H9 (cell line): ENCODE measurements at regions not wholly inside any gene's neighbourhood (a gene's known extent, or its start where the extent isn't known, plus 50 kb on each side); places are given as distances from the start of the nearest gene placed in this dataset.
A peak's percentile ranks its signal among the peaks of the same experiment; 100 is the strongest.

ENCODE experiments used
- DNase-seq: peaks from one replicate; pipeline ENCODE4 v3.0.0-alpha.2; 2017
- H2AFZ ChIP-seq: one replicate; pipeline ENCODE4 v1.6.1; 2013; ENCODE audit warnings: mild to moderate bottlenecking, low read length, control low read depth, moderate library complexity
- H2AK5ac ChIP-seq: 2 replicates; pipeline ENCODE4 v1.6.1; 2013; ENCODE audit warnings: low read length, control low read depth, mixed read lengths; ENCODE audit not compliant: insufficient read length
- H2BK120ac ChIP-seq: one replicate; pipeline ENCODE4 v1.6.1; 2013; ENCODE audit warnings: low read depth, mild to moderate bottlenecking, low read length, control low read depth, inconsistent platforms; ENCODE audit not compliant: poor library complexity, severe bottlenecking
- H2BK12ac ChIP-seq: 2 replicates; pipeline ENCODE4 v1.6.1; 2013; ENCODE audit warnings: low read length, control low read depth, mixed read lengths, low read depth; ENCODE audit not compliant: insufficient read length
- H2BK15ac ChIP-seq: 2 replicates; pipeline ENCODE4 v1.6.1; 2013; ENCODE audit warnings: low read depth, low read length, control low read depth
- H2BK20ac ChIP-seq: one replicate; pipeline ENCODE4 v1.6.1; 2013; ENCODE audit warnings: low read depth, mild to moderate bottlenecking, low read length, control low read depth, inconsistent platforms; ENCODE audit not compliant: poor library complexity, severe bottlenecking
- H2BK5ac ChIP-seq: 2 replicates; pipeline ENCODE4 v1.6.1; 2013; ENCODE audit warnings: low read length, control low read depth, mixed read lengths; ENCODE audit not compliant: insufficient read length
- H3K14ac ChIP-seq: 2 replicates; pipeline ENCODE4 v1.6.1; 2013; ENCODE audit warnings: low read length, control low read depth; ENCODE audit not compliant: insufficient read depth
- H3K18ac ChIP-seq: 2 replicates; pipeline ENCODE4 v1.6.1; 2013; ENCODE audit warnings: low read depth, mild to moderate bottlenecking, mixed read lengths, low read length, control low read depth; ENCODE audit not compliant: insufficient read length
- H3K23ac ChIP-seq: 2 replicates; pipeline ENCODE4 v1.6.1; 2013; ENCODE audit warnings: low read length, control low read depth, mixed read lengths, low read depth; ENCODE audit not compliant: insufficient read length
- H3K23me2 ChIP-seq: 2 replicates; pipeline ENCODE4 v1.6.1; 2013; ENCODE audit warnings: low read depth, mild to moderate bottlenecking, mixed read lengths, low read length, control low read depth; ENCODE audit not compliant: insufficient read length, poor library complexity, severe bottlenecking
- H3K27ac ChIP-seq: 2 replicates; pipeline ENCODE4 v1.5.1; 2013; ENCODE audit warnings: low read length, control low read depth, mixed read lengths, low read depth; ENCODE audit not compliant: insufficient read length
- H3K27me3 ChIP-seq: 2 replicates; pipeline ENCODE4 v1.6.1; 2013; ENCODE audit warnings: low read length, control low read depth, inconsistent platforms; ENCODE audit not compliant: insufficient read depth
- H3K4ac ChIP-seq: 2 replicates; pipeline ENCODE4 v1.6.1; 2013; ENCODE audit warnings: low read depth, mild to moderate bottlenecking, control low read depth, inconsistent platforms, low read length, moderate library complexity
- H3K4me1 ChIP-seq: 2 replicates; pipeline ENCODE4 v1.6.1; 2013; ENCODE audit warnings: low read length, control low read depth, inconsistent platforms; ENCODE audit not compliant: insufficient read depth
- H3K4me2 ChIP-seq: 2 replicates; pipeline ENCODE4 v1.6.1; 2013; ENCODE audit warnings: low read length, control low read depth, mixed read lengths; ENCODE audit not compliant: insufficient read length, insufficient read depth
- H3K56ac ChIP-seq: 2 replicates; pipeline ENCODE4 v1.6.1; 2013; ENCODE audit warnings: low read depth, mild to moderate bottlenecking, mixed read lengths, low read length, control low read depth; ENCODE audit not compliant: insufficient read length
- H3K79me1 ChIP-seq: 2 replicates; pipeline ENCODE4 v1.6.1; 2013; ENCODE audit warnings: low read depth, mild to moderate bottlenecking, moderate library complexity, low read length, control low read depth, inconsistent platforms; ENCODE audit not compliant: insufficient read depth, poor library complexity, severe bottlenecking
- H3K79me2 ChIP-seq: 2 replicates; pipeline ENCODE4 v1.6.1; 2013; ENCODE audit warnings: low read length, control low read depth, inconsistent platforms; ENCODE audit not compliant: insufficient read depth
- H3K9ac ChIP-seq: 2 replicates; pipeline ENCODE4 v1.6.1; 2013; ENCODE audit warnings: low read length, control low read depth, mixed read lengths; ENCODE audit not compliant: insufficient read length; ENCODE audit errors: extremely low read depth
- H3K9me3 ChIP-seq: one replicate; pipeline ENCODE4 v1.6.1; 2013; ENCODE audit warnings: low read depth, low read length, inconsistent platforms; ENCODE audit not compliant: control insufficient read depth
- H3T11ph ChIP-seq: one replicate; pipeline ENCODE4 v1.6.1; 2013; ENCODE audit warnings: mild to moderate bottlenecking, low read length, control low read depth, inconsistent platforms
- H4K20me1 ChIP-seq: one replicate; pipeline ENCODE4 v1.6.1; 2013; ENCODE audit not compliant: control insufficient read depth, insufficient read length, insufficient read depth
- H4K5ac ChIP-seq: 2 replicates; pipeline ENCODE4 v1.6.1; 2013; ENCODE audit warnings: low read depth, mild to moderate bottlenecking, mixed read lengths, low read length, control low read depth; ENCODE audit not compliant: insufficient read length
- H4K8ac ChIP-seq: replicated peaks from 2 replicates; pipeline ENCODE4 v1.6.1; 2013; ENCODE audit warnings: low read length, control low read depth, mixed read lengths, low read depth; ENCODE audit not compliant: insufficient read length
- H4K91ac ChIP-seq: 2 replicates; pipeline ENCODE4 v1.6.1; 2013; ENCODE audit warnings: low read depth, mild to moderate bottlenecking, moderate library complexity, mixed read lengths, low read length, control low read depth; ENCODE audit not compliant: insufficient read length
- H3K27ac Mint-ChIP-seq, 3 experiments: 2 replicates in 2 of 3; 3 replicates in 1 of 3; pipeline ENCODE4 v1.8.0; 2020 to 2021; ENCODE audit warnings: mixed read lengths in 3 of 3, mild to moderate bottlenecking in 1 of 3, moderate library complexity in 1 of 3
- H3K27me3 Mint-ChIP-seq: 2 replicates; pipeline ENCODE4 v1.8.0; 2021; ENCODE audit warnings: low read depth, mild to moderate bottlenecking, moderate library complexity, mixed read lengths
- H3K36me3 Mint-ChIP-seq, 3 experiments: 2 replicates in 2 of 3; 3 replicates in 1 of 3; pipeline ENCODE4 v1.8.0; 2020 to 2021; ENCODE audit warnings: low read depth in 3 of 3, mixed read lengths in 3 of 3; ENCODE audit not compliant: insufficient read depth in 1 of 3
- H3K4me1 Mint-ChIP-seq, 2 experiments: 2 replicates each; pipeline ENCODE4 v1.8.0; 2020; ENCODE audit warnings: mixed read lengths in 2 of 2
- H3K4me3 Mint-ChIP-seq, 2 experiments: 2 replicates in 1 of 2; 3 replicates in 1 of 2; pipeline ENCODE4 v1.8.0; 2020 to 2021; ENCODE audit warnings: mild to moderate bottlenecking in 2 of 2, mixed read lengths in 2 of 2, moderate library complexity in 1 of 2
- H3K9me3 Mint-ChIP-seq, 2 experiments: 2 replicates in 1 of 2; 3 replicates in 1 of 2; pipeline ENCODE4 v1.8.0; 2020; ENCODE audit warnings: mild to moderate bottlenecking in 2 of 2, mixed read lengths in 2 of 2, moderate library complexity in 1 of 2
- WGBS: extraction: QIAGEN DNeasy Blood & Tissue Kit; methylation state at CpG from one replicate; pipeline ENCODE4 v1.1.7; 2013; ENCODE audit warnings: missing lambda C conversion rate, low lambda C conversion rate, mixed read lengths; ENCODE audit not compliant: insufficient read length; ENCODE audit errors: extremely low coverage; 5-methylcytosine and 5-hydroxymethylcytosine counted together
- TF ChIP-seq, protein P1 (sequence below): fragments of 200-600 bp; sonication (generic); conservative IDR thresholded peaks from 3 replicates; pipeline ENCODE4 v1.8.0; 2021; ENCODE audit warnings: antibody characterized with exemption, mild to moderate bottlenecking

DNA sequence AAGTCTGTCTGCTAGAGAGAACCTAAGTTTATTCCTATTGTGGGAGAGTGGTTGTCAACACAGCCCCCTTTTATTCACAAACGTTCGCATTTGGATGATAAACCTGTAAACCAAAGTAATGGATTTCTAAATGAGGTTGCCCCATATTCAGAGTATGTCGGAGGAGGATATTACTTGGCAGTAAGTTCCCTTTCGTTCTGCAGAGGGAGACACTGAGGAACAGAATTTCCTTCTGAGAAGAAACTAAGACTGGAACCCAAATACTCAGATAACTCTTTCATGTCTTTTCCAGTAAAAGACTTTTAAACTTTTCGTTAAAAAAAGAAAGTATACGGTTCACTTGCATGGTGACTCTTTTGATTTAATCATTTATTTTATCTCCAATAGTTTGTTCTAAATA is 754.6 kb upstream of the MMS22L start:
- no peaks in the 10 kb centered on the region for H4K20me1 ChIP-seq
- TF ChIP-seq, protein P1, sequence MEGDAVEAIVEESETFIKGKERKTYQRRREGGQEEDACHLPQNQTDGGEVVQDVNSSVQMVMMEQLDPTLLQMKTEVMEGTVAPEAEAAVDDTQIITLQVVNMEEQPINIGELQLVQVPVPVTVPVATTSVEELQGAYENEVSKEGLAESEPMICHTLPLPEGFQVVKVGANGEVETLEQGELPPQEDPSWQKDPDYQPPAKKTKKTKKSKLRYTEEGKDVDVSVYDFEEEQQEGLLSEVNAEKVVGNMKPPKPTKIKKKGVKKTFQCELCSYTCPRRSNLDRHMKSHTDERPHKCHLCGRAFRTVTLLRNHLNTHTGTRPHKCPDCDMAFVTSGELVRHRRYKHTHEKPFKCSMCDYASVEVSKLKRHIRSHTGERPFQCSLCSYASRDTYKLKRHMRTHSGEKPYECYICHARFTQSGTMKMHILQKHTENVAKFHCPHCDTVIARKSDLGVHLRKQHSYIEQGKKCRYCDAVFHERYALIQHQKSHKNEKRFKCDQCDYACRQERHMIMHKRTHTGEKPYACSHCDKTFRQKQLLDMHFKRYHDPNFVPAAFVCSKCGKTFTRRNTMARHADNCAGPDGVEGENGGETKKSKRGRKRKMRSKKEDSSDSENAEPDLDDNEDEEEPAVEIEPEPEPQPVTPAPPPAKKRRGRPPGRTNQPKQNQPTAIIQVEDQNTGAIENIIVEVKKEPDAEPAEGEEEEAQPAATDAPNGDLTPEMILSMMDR: peak; percentile 60
- H3K79me1 ChIP-seq: no peaks in the 10 kb centered on the region
- no peak overlapping the region for H3K4ac ChIP-seq
- no peak overlapping the region for H2AK5ac ChIP-seq
- H3K56ac ChIP-seq: no peak overlapping the region
- Mint-ChIP-seq H3K36me3 (peaks cover 0 to 2% (median 0%) of the 10 kb centered on the region in 3 experiments; a peak in 2 of 7 replicates), H3K4me1 (peaks cover 58 to 62% of the 10 kb centered on the region in 2 experiments), H3K4me3 (no peak overlapping the region), H3K9me3 (no peaks in the 10 kb centered on the region), H3K27me3 (no peaks in the 10 kb centered on the region), H3K27ac (peak overlapping the region in 2 of 3 experiments; percentile 82 to 95; a peak in 2 of 7 replicates)
- no peak overlapping the region for H2BK15ac ChIP-seq
- H4K8ac ChIP-seq: no peak overlapping the region
- H3K23ac ChIP-seq: no peak overlapping the region
- no peak overlapping the region for H3T11ph ChIP-seq
- H4K91ac ChIP-seq: no peak overlapping the region
- H3K79me2 ChIP-seq: no peaks in the 10 kb centered on the region
- no peak overlapping the region for H3K9ac ChIP-seq
- H3K23me2 ChIP-seq: no peaks in the 10 kb centered on the region
- H3K27me3 ChIP-seq: no peaks in the 10 kb centered on the region
- H3K4me1 ChIP-seq: peaks cover 12% of the 10 kb centered on the region
- no peak for DNase-seq
- no peaks in the 10 kb centered on the region for H3K9me3 ChIP-seq
- H4K5ac ChIP-seq: no peak overlapping the region
- H2AFZ ChIP-seq: no peak overlapping the region
- no peak overlapping the region for H3K4me2 ChIP-seq
- H2BK120ac ChIP-seq: no peak overlapping the region
- no peak overlapping the region for H2BK5ac ChIP-seq
- H3K18ac ChIP-seq: no peak overlapping the region
- no peak overlapping the region for H3K27ac ChIP-seq
- no peak overlapping the region for H2BK12ac ChIP-seq
- no peak overlapping the region for H3K14ac ChIP-seq
- no peak overlapping the region for H2BK20ac ChIP-seq
- no CpG with 5 or more reads among the region's 6 CpGs for WGBS
